OCI-LY1 (cell line): ENCODE measurements at regions not wholly inside any gene's neighbourhood (a gene's known extent, or its start where the extent isn't known, plus 50 kb on each side); places are given as distances from the start of the nearest gene placed in this dataset.

Experiments
- EZH2 ChIP-seq: fragments of 200-600 bp; sonication (generic), shearing (Covaris generic); IDR thresholded peaks from 2 replicates; pipeline ENCODE4 v1.8.0; 2017; ENCODE audit warnings: borderline replicate concordance, mixed run types, mild to moderate bottlenecking, antibody characterized with exemption, low read length, moderate library complexity, mixed read lengths
- TF ChIP-seq, protein P1 (sequence below): fragments of 200-600 bp; sonication (generic), shearing (Covaris generic); IDR thresholded peaks from 2 replicates; pipeline ENCODE4 v1.5.1; 2017; ENCODE audit warnings: mild to moderate bottlenecking, antibody characterized with exemption, low read length, moderate library complexity, mixed read lengths

GRCh38 chrX:116031331-116031730, 139.2 kb upstream of the AGTR2 start:
- TF ChIP-seq, protein P1, sequence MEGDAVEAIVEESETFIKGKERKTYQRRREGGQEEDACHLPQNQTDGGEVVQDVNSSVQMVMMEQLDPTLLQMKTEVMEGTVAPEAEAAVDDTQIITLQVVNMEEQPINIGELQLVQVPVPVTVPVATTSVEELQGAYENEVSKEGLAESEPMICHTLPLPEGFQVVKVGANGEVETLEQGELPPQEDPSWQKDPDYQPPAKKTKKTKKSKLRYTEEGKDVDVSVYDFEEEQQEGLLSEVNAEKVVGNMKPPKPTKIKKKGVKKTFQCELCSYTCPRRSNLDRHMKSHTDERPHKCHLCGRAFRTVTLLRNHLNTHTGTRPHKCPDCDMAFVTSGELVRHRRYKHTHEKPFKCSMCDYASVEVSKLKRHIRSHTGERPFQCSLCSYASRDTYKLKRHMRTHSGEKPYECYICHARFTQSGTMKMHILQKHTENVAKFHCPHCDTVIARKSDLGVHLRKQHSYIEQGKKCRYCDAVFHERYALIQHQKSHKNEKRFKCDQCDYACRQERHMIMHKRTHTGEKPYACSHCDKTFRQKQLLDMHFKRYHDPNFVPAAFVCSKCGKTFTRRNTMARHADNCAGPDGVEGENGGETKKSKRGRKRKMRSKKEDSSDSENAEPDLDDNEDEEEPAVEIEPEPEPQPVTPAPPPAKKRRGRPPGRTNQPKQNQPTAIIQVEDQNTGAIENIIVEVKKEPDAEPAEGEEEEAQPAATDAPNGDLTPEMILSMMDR = no peak
- TF ChIP-seq EZH2 = no peak
